CD1c-positive myeloid dendritic cell (primary cell): ENCODE measurements at regions not wholly inside any gene's neighbourhood (a gene's known extent, or its start where the extent isn't known, plus 50 kb on each side); places are given as distances from the start of the nearest gene placed in this dataset.
"Not testable (repeated sequence)": the region's sequence is repeated elsewhere in the genome, so short reads cannot be mapped to it uniquely, and the experiment has no call there.

Experiments
- DNase-seq: peaks from one replicate; pipeline ENCODE4 v3.0.0-alpha.2; 2016; ENCODE audit errors: extremely low spot score

- peak; percentile 36 for DNase-seq
These were observed 53.3 kb downstream of the FOXD4L1 start for GRCh38 chr2:113551637-113552318.

GRCh38 chr2:113559820-113560219 is 61.4 kb downstream of the FOXD4L1 start:
- DNase-seq, result not testable (repeated sequence)

GRCh38 chr2:113562662-113563061 is 64.2 kb downstream of the FOXD4L1 start:
- not testable (repeated sequence) for DNase-seq

DNA sequence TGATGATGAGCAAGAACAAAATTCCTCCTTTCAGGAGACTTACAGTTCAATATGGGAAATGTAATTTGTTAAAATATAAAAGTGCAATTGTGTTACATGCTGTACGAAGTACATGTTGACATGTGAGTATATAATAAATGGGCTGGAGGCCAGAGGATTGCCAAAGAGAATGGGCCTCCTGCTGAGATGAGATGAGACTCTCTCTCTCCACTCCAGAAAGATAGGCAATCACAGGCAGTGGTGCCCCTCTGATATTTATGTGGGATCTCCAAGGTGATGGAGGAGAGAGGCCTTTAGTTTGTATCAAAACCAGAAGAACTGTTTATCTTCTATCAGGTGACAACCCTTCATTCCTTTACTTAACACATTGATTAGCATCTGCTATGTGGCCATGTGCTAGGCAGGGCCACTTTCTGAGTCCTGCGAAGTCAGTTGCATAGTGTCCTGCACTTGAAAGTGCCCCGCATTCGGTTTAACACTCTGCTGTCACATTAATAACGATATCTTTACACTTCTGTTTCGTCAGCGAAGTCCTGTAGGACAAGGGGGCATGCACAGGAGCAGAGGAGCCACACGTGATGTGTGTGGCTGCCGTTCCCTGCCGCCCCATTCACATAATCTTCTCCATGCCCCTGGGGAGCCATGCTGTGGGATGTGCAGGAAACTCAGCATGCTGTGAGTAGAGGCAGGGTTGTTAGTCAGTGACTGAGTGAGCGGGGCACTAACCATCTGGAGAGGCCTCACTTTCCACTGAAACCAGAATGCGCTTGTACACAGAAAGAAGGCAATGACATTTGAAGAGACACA is 60.2 kb upstream of the RABL2A start:
- DNase-seq, result not testable (repeated sequence)

DNA sequence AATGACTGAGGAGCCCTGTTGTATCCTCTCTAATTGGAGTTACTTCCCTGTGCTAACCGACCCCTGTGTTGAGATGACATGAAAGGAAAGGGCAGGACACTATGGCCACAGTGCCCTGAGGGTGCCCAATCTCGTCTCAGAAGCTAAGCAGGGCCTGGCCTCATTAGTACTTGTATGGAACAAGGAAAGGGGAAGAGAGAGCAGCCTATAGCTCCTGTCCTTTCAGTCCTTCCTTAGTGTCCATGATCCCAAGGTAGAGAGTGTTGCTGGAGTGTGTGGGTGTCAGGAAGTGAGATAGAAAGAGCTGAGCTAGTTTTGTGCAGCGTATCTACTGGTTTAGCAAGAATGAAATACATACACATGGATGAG is 59.6 kb upstream of the RABL2A start:
- DNase-seq, result peak; percentile 39

- DNase-seq, result not testable (repeated sequence)
These were observed 58.8 kb upstream of the RABL2A start for GRCh38 chr2:113568231-113568630.

- not testable (repeated sequence) for DNase-seq
These were observed 57.0 kb upstream of the RABL2A start for GRCh38 chr2:113570082-113570481.

GRCh38 chr2:113570509-113571009 is 56.5 kb upstream of the RABL2A start:
- DNase-seq, result not testable (repeated sequence)

- DNase-seq, result not testable (repeated sequence)
These were observed 55.5 kb upstream of the RABL2A start for GRCh38 chr2:113571482-113572068.

GRCh38 chr2:113575721-113576120 is 51.3 kb upstream of the RABL2A start:
- not testable (repeated sequence) for DNase-seq

GRCh38 chr2:113576353-113576752 is 50.7 kb upstream of the RABL2A start:
- not testable (repeated sequence) for DNase-seq
